ENCODE measurements at regions not wholly inside any gene's neighbourhood (a gene's known extent, or its start where the extent isn't known, plus 50 kb on each side); places are given as distances from the start of the nearest gene placed in this dataset.

GRCh38 chrX:124272370-124272982, 60.0 kb upstream of the TEX13D start:
- no peaks in the 10 kb centered on the region for H3K36me3 ChIP-seq (ENCODE audit: control insufficient read depth, insufficient read depth, low read length)
- DNase-seq (ENCODE audit: low read depth) = no peak
- ChIA-PET POLR2A (no interaction called here), CTCF (no interaction called here)
- H3K27me3 ChIP-seq (ENCODE audit: control insufficient read depth, insufficient read depth, low read length) = no peaks in the 10 kb centered on the region
- TF ChIP-seq, protein P1, sequence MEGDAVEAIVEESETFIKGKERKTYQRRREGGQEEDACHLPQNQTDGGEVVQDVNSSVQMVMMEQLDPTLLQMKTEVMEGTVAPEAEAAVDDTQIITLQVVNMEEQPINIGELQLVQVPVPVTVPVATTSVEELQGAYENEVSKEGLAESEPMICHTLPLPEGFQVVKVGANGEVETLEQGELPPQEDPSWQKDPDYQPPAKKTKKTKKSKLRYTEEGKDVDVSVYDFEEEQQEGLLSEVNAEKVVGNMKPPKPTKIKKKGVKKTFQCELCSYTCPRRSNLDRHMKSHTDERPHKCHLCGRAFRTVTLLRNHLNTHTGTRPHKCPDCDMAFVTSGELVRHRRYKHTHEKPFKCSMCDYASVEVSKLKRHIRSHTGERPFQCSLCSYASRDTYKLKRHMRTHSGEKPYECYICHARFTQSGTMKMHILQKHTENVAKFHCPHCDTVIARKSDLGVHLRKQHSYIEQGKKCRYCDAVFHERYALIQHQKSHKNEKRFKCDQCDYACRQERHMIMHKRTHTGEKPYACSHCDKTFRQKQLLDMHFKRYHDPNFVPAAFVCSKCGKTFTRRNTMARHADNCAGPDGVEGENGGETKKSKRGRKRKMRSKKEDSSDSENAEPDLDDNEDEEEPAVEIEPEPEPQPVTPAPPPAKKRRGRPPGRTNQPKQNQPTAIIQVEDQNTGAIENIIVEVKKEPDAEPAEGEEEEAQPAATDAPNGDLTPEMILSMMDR (IDR thresholded peaks at IDR 0.05; ENCODE audit: insufficient read depth, low read depth, low read length) = no peak
- H3K4me3 ChIP-seq (ENCODE audit: low read depth, low read length) = no peak overlapping the region

GRCh38 chrX:124274438-124275181, 57.9 kb upstream of the TEX13D start:
- Histone ChIP-seq H3K27me3 (ENCODE audit: control insufficient read depth, insufficient read depth, low read length) (no peaks in the 10 kb centered on the region), H3K36me3 (ENCODE audit: control insufficient read depth, insufficient read depth, low read length) (no peaks in the 10 kb centered on the region), H3K4me3 (ENCODE audit: low read depth, low read length) (no peak overlapping the region)
- POLR2A ChIA-PET = no interaction called here
- CTCF ChIA-PET = no interaction called here
- no peak for DNase-seq (ENCODE audit: low read depth)
- TF ChIP-seq, protein P1 (IDR thresholded peaks at IDR 0.05; ENCODE audit: insufficient read depth, low read depth, low read length) = no peak

DNA sequence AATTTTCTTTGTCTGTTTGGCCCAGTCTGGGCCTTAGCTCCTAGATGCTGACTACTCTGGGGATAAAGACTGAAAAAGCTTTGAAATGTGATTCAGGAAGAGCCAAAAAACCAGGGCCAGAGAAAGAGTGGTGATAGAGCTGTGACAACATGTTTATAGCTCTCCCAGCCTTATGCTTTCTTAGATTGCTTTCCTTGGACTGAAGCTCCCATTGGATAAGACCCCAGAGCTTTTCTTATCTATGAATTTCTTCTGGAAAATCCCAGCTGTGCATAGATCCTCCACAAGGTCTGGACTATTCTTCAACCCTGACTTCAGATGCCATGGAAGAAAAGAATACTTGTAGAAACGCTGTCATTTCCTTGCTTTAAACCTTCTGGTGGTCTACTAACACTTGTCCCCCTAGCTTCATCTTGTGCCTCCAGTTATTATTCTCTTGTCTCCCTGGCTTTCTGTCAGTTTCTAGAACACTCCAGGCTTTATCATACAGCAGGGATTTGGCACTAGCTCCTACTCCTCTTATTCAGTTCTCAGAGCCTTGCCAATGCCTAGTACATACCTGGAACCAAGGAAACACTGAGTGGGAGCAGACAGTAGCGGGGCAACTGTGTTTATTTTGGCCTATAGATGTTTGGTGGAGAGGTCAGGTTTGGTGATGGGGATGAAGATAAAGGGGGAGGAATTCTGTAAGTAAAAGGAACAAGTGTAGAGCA, 57.1 kb upstream of the TEX13D start:
- TF ChIP-seq, protein P1 (IDR thresholded peaks at IDR 0.05; ENCODE audit: insufficient read depth, low read depth, low read length) = no peak
- DNase-seq (ENCODE audit: low read depth) = no peak
- H3K36me3 ChIP-seq (ENCODE audit: control insufficient read depth, insufficient read depth, low read length) = no peaks in the 10 kb centered on the region
- CTCF ChIA-PET = no interaction called here
- H3K4me3 ChIP-seq (ENCODE audit: low read depth, low read length) = no peak overlapping the region
- H3K27me3 ChIP-seq (ENCODE audit: control insufficient read depth, insufficient read depth, low read length) = no peaks in the 10 kb centered on the region
- POLR2A ChIA-PET = no interaction called here

GRCh38 chrX:124280294-124280902, 52.1 kb upstream of the TEX13D start:
- POLR2A ChIA-PET = no interaction called here
- no peak for DNase-seq (ENCODE audit: low read depth)

More at GRCh38 chrX:124280294-124280902, 52.1 kb upstream of the TEX13D start:
- no peak overlapping the region for H3K4me3 ChIP-seq (ENCODE audit: low read depth, low read length)
- H3K27me3 ChIP-seq (ENCODE audit: control insufficient read depth, insufficient read depth, low read length) = no peaks in the 10 kb centered on the region
- CTCF ChIA-PET = no interaction called here
- H3K36me3 ChIP-seq (ENCODE audit: control insufficient read depth, insufficient read depth, low read length) = no peaks in the 10 kb centered on the region
- TF ChIP-seq, protein P1 (IDR thresholded peaks at IDR 0.05; ENCODE audit: insufficient read depth, low read depth, low read length) = no peak
